SKM-1 treated with dmso at 0.1 percent for 144 hours (cell line): ENCODE measurements at regions not wholly inside any gene's neighbourhood (a gene's known extent, or its start where the extent isn't known, plus 50 kb on each side); places are given as distances from the start of the nearest gene placed in this dataset.
"Not testable (repeated sequence)": the region's sequence is repeated elsewhere in the genome, so short reads cannot be mapped to it uniquely, and the experiment has no call there.

ENCODE experiments used
- DNase-seq: peaks from one replicate; lab custom pipeline; 2025; ENCODE audit not compliant: unreplicated experiment; lab: John Stamatoyannopoulos, UW

DNA sequence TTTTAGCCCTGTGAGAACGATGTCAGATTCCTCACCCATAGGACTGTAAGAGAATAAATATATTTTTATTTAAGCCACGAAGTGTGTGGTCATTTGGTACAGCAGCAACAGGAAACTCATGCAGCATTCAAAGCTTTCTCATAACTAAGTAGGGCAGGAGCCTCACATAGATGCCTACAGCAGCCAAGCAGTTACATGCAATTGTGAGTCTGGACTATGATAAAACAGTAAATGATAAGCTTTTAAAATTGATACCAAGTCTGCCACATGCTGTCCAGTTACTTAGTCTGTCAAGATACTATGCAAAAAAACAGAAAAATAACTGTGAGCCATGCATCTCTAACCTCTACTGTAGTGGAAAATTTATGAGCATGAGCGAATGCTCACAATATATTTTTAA is 359.6 kb downstream of the HS3ST1 start:
- DNase-seq, result no peak

DNA sequence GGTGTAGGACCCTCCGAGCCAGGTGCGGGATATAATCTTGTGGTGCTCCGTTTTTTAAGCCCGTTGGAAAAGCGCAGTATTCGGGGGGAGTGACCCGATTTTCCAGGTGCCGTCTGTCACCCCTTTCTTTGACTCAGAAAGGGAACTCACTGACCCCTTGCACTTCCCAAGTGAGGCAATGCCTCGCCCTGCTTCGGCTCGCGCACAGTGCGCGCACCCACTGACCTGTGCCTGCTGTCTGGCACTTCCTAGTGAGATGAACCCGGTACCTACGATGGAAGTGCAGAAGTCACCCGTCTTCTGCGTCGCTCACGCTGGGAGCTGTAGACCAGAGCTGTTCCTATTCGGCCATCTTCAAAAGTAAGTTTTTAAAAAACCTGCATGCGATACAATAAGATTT is 362.1 kb downstream of the HS3ST1 start:
- DNase-seq, result not testable (repeated sequence)

DNA sequence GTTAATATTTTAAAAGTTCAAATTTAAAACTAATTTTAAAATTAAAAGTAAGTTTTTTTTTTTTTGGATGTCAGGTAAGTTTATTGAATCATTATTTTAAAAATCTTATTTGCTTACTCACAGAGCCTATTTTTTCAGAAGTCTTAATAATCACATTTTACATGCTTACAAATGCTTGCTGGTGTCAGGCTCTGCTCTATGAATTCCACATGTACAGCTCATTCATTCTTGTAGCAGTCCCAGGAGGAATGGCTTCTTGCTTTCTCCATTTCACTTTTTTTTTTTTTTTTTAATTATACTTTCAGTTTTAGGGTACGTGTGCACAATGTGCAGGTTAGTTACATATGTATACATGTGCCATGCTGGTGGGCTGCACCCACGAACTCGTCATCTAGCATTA is 368.1 kb downstream of the HS3ST1 start:
- not testable (repeated sequence) for DNase-seq

DNA sequence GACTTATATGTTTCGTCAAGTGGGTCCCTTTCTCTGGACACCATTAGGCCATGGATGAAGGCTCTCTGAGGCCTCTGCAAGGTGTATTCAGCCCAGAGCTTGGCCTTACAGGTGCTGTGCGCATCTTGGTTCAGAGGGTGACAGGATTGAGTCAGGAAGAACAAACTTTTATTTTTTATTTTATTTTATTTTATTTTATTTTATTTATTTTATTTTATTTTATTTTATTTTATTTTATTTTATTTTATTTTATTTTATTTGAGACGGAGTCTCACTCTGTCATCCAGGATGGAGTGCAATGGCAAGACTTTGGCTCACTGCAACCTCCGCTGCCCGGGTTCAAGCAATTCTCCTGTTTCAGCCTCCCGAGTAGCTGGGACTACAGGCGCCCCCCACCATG is 370.4 kb upstream of the CLNK start:
- DNase-seq, result not testable (repeated sequence)

DNA sequence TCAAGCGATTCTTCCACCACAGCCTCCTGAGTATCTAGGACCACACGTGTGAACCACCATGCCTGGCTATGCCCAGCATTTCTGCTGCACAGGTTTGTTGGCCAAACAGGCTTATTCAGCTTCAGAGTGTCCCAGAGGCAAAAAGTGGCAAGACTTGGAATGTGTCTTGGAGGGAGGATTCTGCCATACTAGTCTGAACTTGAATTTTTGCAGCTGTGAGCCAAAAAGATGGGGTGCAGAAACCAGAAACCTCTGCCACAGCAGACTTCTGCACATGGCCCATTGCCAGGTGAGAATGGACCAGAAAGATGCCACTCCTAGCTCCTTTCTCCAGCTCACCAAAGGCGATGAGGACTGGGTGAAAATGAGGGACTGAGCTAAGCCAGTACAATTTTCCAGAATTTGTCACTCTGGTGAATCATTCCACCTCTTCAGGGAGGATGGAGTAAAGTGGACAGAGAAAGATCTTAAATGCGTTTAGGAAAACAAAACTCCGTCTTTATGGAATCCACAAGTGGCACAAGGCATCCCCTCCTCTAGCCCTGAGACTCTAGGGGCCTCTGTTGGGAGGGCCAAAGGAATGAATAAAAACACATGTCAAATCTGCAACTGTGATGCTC is 369.1 kb upstream of the CLNK start:
- DNase-seq, result no peak

DNA sequence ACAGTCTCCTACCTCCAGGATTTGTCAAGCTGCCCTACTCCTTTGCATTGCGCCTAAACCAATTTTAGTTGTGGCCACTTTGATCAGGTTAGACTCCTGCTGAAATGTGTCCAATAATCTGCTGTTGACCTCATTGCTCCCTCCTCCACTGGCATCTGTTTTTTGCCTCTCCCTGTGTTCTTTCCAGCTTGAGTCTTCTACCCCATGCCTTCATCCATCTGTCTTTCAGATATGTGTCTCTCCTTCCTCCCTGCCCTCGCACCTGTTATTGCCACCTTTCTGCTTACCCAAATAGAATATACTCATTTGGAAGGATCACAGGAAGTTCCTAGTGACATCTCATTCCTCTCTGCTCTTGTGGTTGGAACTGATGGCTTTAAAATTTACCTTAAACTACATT is 366.6 kb upstream of the CLNK start:
- no peak for DNase-seq

DNA sequence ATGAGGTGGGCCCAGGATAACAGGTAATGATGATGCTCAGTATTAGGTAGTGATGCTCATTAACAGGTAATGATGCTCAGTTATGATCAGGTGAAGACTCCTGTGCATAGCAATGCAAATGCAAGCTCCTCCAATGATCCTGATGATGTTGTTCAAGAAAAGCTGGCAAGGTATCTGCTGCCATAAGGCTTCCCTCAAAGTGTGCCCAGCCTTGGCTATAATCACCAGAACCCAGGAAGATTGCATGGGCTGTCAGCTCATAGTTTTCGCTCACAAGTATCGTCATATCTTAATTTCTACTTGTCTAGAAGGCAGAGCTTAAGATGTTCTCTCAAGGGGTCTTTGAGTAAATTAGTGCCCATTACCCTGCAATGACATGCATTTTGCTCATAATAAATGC is 366.2 kb upstream of the CLNK start:
- no peak for DNase-seq

DNA sequence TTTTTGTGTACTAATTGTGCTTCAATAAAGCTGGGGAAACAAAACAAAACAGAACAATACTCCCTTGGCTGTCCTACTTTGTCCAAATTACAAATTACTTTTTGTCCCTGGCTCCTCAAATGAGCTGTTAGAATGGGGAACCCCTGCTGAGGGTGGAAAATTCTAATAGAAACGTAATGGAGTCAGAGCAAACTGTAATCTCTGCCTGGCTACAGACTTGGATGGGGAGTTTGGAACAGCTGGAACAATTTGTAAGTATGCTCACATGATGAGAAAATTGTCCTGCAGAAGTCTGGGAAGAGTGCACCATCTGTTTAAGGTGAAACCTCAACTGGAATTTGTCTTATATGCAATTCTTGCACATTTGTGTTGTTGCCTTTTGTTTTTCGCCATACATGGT is 364.4 kb upstream of the CLNK start:
- DNase-seq, result no peak

DNA sequence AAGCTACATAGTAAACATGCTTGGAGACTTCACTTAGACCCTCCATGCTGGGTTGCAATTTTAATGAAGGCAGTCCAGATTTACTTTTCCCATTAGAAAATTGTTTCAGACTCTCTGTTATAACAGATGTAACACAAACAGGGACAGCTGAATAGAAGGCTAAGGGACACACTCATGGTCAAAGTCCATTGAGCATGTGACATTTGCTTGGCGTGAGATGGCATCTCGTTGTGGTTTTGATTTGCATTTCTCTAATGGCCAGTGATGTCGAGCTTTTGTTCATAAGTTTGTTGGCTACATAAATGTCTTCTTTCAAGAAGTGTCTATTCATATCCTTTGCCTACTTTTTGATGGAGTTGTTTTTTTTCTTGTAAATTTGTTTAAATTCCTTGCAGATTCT is 358.2 kb upstream of the CLNK start:
- DNase-seq, result no peak

DNA sequence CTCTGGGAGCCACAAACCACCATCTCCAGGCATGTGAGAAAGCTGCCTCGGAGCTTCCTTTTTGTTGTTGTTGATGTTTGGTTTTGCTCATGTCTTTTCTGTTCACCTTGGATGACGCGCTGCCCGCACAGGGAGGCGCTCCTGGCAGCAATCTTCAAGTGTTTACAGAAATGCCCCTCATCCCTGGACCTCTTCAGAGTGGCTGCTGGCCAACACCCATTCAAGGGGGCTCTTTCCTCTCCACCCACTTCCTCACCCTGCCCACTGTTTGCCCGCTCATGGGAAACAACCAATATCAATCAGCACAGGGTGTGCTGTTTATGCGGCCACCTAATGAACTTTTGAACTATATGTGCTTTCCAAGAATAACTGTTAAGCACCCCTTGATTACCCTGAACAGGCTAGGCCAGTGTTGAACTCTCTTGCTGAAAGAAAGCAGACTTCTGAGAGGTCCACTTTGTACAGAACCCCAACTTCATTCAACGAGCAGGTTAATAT is 355.1 kb upstream of the CLNK start:
- no peak for DNase-seq

DNA sequence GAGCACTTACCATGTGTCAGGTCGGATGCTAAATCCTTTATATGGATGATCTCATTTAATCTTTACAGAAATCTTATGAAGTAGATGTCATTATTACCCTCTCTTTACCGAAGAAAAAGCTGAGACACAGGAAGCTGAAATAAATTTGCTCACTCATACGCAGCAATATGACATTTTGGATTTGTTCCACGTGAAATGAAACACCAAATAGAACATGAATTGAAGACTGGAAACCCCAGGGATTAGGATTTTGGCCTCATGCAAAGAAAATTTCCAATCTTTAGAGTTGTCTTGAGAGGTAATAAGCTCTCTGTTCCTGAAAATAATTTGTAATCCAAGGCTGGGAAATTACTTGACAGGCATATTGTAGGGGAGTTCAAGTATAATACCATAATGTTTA is 354.4 kb upstream of the CLNK start:
- no peak for DNase-seq

DNA sequence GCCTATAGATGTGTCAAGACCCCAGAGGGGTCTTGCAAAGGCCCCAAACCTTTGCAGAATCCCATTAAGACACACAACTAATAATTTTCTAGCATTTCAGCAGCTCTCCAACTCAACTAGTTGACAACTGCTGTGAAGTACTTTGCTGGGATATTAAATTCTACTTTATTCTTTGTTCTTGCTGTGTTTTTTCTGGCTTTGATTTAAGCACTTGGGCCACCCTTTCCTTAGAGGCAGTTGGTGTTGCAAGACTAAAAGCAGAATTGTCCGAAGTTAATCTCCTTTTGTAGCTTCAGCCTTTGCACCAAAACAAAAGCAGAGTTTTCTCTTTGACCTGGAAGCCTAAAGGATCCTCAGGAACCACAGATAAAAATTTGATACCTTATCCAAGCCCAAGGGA is 353.1 kb upstream of the CLNK start:
- no peak for DNase-seq

DNA sequence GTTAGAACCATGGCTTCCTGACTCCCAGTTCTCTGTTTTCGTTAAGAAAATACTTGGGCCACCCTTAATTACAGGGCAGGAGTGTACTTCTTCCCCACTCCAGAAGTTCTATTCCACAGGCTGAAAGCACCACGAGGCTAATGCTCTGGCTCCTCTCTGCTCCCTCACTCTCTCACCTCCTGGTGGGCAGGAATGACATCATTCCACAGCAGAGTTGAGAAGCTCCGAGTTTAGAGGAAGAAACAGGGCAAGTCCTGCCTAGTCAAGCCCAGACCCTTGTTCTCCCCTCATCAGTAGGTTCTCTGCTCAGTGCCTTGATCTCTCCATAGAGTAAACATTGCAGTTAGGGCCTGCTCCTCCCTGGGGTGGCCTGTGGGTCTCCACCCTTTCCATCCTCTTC is 343.8 kb upstream of the CLNK start:
- no peak for DNase-seq

DNA sequence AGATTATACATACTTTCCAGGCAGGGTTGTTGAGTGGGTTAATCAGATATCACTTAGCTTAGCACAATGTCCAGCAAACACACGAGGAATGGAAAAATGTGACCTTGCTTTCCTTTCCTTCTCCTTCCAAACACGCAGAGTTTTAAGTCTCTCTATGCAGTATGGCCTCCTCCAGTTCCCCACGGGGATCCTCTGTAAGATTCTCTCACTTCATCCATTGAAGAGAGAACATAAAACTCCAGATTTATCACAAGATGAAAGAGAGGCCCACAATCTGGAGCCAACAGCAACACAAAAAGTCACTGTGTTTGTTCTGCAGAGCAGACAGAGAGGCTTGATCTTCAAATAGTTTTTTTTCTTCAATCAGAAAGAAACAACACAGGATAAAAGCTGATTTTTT is 336.8 kb upstream of the CLNK start:
- no peak for DNase-seq

DNA sequence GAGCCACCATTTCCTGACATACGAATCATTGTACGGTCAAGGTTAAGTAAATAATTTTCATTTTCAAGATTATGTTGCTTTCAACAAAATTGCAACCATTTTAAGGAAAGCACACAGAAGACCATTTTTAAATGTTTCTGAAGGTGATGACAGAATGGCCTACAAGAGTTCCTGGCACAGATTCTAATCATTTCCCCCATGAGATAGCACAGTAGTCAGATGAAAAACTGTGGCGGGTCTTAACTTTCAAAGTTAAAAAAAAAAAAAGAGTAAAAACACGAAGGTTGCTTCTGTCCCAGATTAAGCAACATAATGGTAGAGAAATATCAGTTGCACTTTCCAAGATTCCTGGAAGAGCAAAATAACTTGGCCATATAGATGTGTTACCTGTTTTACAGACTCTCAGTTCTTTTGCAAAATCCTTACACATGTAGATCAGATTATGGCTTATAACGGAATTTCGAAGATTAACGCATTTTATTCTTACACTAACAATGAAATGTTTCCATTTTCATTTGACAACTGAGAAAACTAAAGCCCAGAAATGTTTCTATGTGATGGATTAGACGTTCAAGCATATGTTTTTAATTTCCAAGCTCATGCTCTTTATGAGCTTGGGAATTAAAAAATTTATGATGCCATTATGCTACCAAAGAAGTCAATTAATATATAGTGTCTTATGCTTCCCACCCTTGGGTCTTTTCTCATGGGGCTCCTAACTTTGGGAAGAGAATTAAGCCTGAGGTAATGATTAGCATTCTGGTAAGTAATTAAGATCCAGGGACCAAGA is 335.1 kb upstream of the CLNK start:
- DNase-seq, result no peak

DNA sequence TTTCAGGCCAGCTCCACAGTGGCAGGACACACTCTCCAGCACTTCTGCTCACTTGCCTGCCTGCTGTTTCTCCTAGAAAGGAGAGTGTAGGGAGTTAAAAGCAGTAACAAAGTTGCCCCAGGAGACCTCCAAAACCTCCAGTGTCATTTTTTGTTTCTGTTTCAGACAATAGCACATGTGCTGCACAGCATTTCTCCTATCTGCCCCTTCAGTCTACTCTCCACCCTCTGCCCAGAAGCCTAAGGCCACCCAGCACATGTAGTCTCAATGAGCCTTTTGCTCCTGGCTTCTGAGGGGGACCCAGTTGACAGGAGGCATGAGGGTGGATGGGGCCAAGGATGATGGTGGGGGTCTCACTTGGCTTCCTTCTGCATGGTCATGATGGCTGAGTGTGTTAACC is 329.6 kb upstream of the CLNK start:
- no peak for DNase-seq

DNA sequence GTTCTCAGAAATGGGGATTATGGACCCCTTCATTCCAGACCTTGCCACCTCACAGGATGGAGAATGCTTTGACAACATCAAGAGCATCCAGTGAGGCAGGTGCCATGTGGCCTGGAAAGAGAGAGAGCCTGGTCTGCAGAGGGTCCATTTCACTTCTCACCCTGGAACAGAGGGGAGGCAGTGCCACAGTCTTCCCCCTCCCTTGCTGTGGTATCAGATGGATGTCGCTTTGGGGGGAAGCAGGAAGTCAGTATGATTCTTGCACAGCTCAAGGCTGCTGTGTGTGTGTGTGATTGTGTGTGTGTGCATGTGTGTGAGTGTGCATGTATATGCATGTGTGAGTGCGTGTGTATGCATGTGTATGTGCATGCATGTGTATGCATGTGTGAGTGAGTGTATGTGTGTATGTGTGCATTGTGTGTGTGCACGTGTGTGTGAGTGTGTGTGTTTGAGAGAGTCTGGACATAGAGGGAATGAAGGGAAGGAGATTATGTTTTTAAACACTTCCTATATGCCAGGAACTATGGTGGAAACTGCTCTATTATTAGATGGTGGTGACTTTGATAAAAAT is 328.6 kb upstream of the CLNK start:
- no peak for DNase-seq

DNA sequence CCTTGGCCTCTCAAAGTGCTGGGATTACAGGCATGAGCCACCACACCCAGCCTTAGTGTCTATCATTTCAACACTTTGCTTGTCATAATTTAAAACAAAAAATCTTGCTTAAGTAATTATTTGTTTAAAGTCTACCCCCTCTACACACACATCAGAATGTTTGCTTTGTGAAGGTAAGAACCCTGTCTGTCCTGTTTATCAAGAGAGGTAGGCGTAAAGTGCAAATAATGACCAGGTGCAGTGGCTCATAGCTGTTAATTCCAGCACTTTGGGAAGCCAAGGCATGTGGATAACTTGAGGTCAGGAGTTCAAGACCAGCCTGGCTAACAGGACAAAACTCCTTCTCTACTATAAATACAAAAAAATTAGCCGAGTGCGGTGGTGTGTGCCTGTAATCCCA is 326.7 kb upstream of the CLNK start:
- DNase-seq, result no peak

DNA sequence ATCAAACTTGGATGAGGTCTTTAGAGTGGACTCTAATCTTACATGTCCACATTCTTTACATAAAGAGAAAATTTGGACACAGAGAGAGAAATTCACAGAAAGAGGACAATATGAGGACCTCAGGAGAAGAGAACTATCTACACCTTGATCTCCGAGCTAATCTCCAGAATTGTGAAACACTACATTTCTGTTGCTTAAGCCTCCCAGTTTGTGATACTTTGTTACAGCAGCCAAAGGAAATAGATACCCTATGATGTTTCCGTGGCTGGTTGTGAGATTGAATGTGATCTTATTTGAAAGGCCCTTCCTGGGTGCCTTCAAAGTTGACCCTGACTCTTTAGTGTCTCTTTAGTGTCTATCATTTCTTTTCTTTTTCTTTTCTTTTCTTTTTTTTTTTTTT is 326.1 kb upstream of the CLNK start:
- no peak for DNase-seq

DNA sequence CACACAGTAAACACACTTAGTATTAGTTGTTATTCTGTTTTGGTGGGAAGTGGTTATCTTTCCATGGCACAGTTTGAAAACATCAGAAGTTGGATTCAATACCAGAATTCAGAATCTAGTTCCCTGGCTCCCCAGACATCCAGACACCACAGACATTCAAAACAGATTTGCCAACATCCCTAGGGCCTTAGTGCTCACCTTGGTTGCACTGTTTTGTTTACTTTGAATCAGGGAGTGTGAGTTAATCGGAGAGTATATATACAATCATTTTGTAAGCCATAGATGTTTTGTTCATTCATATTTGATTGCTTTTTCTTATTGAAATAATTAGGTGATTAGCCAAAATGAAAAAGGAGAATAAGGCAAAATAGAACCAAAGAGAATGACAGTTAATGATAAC is 324.7 kb upstream of the CLNK start:
- DNase-seq, result no peak

DNA sequence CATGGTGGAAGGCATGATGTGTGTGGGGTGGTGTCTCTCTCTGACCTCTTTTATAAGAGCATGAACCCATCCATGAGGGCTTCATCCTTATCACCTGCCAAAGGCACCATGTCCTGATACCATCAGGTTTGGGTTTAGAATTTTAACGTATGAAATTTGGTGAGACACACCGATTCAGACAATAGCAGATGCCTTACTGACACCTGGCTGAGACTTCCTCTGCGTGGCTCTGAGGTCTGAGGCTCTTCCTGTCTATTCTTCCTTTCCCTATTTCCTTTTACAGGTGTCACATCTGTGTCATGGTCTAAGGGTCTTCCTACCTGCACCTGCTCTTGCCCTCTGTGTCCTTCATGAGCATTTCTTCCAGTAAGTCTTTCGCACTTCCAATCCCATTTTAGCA is 320.7 kb upstream of the CLNK start:
- DNase-seq, result no peak

DNA sequence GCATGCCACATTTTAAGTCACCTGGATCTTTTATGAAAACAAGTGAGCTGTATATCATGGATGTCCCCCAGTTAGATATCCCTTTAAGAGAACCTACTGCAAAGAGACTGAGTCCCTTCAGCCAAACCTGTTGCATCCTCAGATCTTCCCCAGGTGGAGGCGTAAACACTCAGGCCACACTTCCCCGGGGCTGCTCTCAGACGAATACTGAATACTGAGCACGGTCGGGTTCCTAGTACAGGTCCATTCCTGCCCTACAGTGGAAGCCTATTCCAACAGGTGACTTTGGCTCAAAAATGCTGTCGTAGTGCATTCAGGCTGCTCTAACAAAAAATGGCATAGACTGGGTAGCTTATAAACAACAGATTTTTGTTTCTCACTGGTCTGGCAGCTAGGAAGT is 320.2 kb upstream of the CLNK start:
- no peak for DNase-seq

DNA sequence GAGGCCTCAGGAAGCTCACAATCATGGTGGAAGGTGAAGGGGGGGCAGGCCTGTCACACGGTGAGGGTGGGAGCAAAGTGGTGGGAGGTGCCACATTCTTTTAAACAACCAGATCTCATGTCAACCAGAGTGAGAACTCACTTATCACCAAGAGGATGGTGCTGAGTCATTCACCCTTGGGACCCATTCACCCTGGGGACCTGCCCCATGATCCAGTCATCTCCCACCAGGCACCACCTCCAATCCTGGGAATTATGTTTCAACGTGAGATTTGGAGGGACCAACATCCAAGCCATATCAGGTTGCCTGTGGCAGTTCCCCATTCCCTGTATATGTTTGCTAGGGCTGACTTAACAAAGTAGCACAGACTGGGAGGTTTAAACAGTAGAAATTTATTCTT is 318.4 kb upstream of the CLNK start:
- DNase-seq, result no peak
